Effector CD8-positive, alpha-beta T cell (primary cell): ENCODE measurements at regions not wholly inside any gene's neighbourhood (a gene's known extent, or its start where the extent isn't known, plus 50 kb on each side); places are given as distances from the start of the nearest gene placed in this dataset.

Experiments used
- DNase-seq: peaks from one replicate; lab custom pipeline; 2025; lab: John Stamatoyannopoulos, UW

- DNase-seq: no peak
Measured at GRCh38 chr5:73266176-73266738, 93.3 kb downstream of the TMEM174 start.

- no peak for DNase-seq
Measured at GRCh38 chr5:73265641-73266040, 92.6 kb downstream of the TMEM174 start.

- no peak for DNase-seq
Measured at GRCh38 chr5:73264631-73265030, 91.6 kb downstream of the TMEM174 start.

- no peak for DNase-seq
Measured at GRCh38 chr5:73263001-73263710, 90.2 kb downstream of the TMEM174 start.

GRCh38 chr5:73256862-73257261 lies 83.9 kb downstream of the TMEM174 start:
- no peak for DNase-seq

- DNase-seq: no peak
Measured at GRCh38 chr5:73256462-73256861, 83.5 kb downstream of the TMEM174 start.

GRCh38 chr5:73256012-73256411 lies 83.0 kb downstream of the TMEM174 start:
- DNase-seq: no peak

GRCh38 chr5:73254642-73255041 lies 81.6 kb downstream of the TMEM174 start:
- no peak for DNase-seq

- DNase-seq: no peak
Measured at GRCh38 chr5:73253047-73253660, 80.2 kb downstream of the TMEM174 start.

- DNase-seq: no peak
Measured at GRCh38 chr5:73250645-73251044, 77.7 kb downstream of the TMEM174 start.

GRCh38 chr5:73242735-73243134 lies 69.7 kb downstream of the TMEM174 start:
- DNase-seq: no peak

- no peak for DNase-seq
Measured at GRCh38 chr5:73238873-73239272, 65.9 kb downstream of the TMEM174 start.

GRCh38 chr5:73236541-73237128 lies 63.6 kb downstream of the TMEM174 start:
- DNase-seq: no peak

- no peak for DNase-seq
Measured at GRCh38 chr5:73234204-73234555, 61.2 kb downstream of the TMEM174 start.

GRCh38 chr5:73233461-73234203 lies 60.6 kb downstream of the TMEM174 start:
- no peak for DNase-seq

GRCh38 chr5:73233053-73233460 lies 60.1 kb downstream of the TMEM174 start:
- no peak for DNase-seq

GRCh38 chr5:73232266-73233041 lies 59.5 kb downstream of the TMEM174 start:
- DNase-seq: no peak

GRCh38 chr5:73231246-73231778 lies 58.3 kb downstream of the TMEM174 start:
- DNase-seq: no peak

- no peak for DNase-seq
Measured at GRCh38 chr5:73230264-73231245, 57.6 kb downstream of the TMEM174 start.

- no peak for DNase-seq
Measured at GRCh38 chr5:73229271-73229670, 56.3 kb downstream of the TMEM174 start.
